NCI-H1694 (cell line): ENCODE measurements at regions not wholly inside any gene's neighbourhood (a gene's known extent, or its start where the extent isn't known, plus 50 kb on each side); places are given as distances from the start of the nearest gene placed in this dataset.

Source experiments
- DNase-seq: peaks from one replicate; lab custom pipeline; 2025; lab: John Stamatoyannopoulos, UW

GRCh38 chr6:81238390-81238789 lies 514.1 kb downstream of the TENT5A start:
- no peak for DNase-seq

- DNase-seq: no peak
These were observed 515.3 kb downstream of the TENT5A start for GRCh38 chr6:81237226-81237625.

GRCh38 chr6:81235512-81235911 lies 517.0 kb downstream of the TENT5A start:
- no peak for DNase-seq

- DNase-seq: no peak
These were observed 518.5 kb downstream of the TENT5A start for GRCh38 chr6:81233990-81234389.

GRCh38 chr6:81228912-81229555 lies 523.4 kb downstream of the TENT5A start:
- no peak for DNase-seq

GRCh38 chr6:81226957-81227356 lies 525.5 kb downstream of the TENT5A start:
- no peak for DNase-seq

- no peak for DNase-seq
These were observed 535.8 kb downstream of the TENT5A start for GRCh38 chr6:81216668-81217067.

- DNase-seq: no peak
These were observed 537.4 kb downstream of the TENT5A start for GRCh38 chr6:81215092-81215432.

- DNase-seq: no peak
These were observed 537.9 kb downstream of the TENT5A start for GRCh38 chr6:81214414-81215091.

GRCh38 chr6:81204731-81205130 lies 547.8 kb downstream of the TENT5A start:
- DNase-seq: no peak

- no peak for DNase-seq
These were observed 558.1 kb downstream of the TENT5A start for GRCh38 chr6:81194374-81194773.

- DNase-seq: no peak
These were observed 580.3 kb downstream of the TENT5A start for GRCh38 chr6:81172056-81172740.

- DNase-seq: no peak
These were observed 583.3 kb downstream of the TENT5A start for GRCh38 chr6:81169166-81169565.

- DNase-seq: no peak
These were observed 585.7 kb downstream of the TENT5A start for GRCh38 chr6:81166770-81167169.

- no peak for DNase-seq
These were observed 593.5 kb downstream of the TENT5A start for GRCh38 chr6:81158956-81159355.

- DNase-seq: no peak
These were observed 603.7 kb downstream of the TENT5A start for GRCh38 chr6:81148751-81149150.

GRCh38 chr6:81145506-81145905 lies 607.0 kb downstream of the TENT5A start:
- no peak for DNase-seq

GRCh38 chr6:81144346-81144745 lies 608.1 kb downstream of the TENT5A start:
- DNase-seq: no peak

GRCh38 chr6:81138236-81138635 lies 614.2 kb downstream of the TENT5A start:
- no peak for DNase-seq

GRCh38 chr6:81130969-81131368 lies 621.5 kb downstream of the TENT5A start:
- no peak for DNase-seq

- DNase-seq: no peak
These were observed 622.4 kb downstream of the TENT5A start for GRCh38 chr6:81130061-81130460.

GRCh38 chr6:81128671-81129070 lies 623.8 kb downstream of the TENT5A start:
- DNase-seq: no peak

GRCh38 chr6:81126150-81126549 lies 626.3 kb downstream of the TENT5A start:
- no peak for DNase-seq
